ENCODE measurements at regions not wholly inside any gene's neighbourhood (a gene's known extent, or its start where the extent isn't known, plus 50 kb on each side); places are given as distances from the start of the nearest gene placed in this dataset.

GRCh38 chr1:193513032-193513431 lies 326.6 kb upstream of the B3GALT2 start:
- TF ChIP-seq CTCF (IDR thresholded peaks at IDR 0.05; ENCODE audit: low read length) (no peak), EZH2 (IDR thresholded peaks at IDR 0.05; ENCODE audit: borderline replicate concordance, low read length) (no peak)
